A204.1 (cell line): ENCODE measurements at regions not wholly inside any gene's neighbourhood (a gene's known extent, or its start where the extent isn't known, plus 50 kb on each side); places are given as distances from the start of the nearest gene placed in this dataset.
"Not testable (repeated sequence)": the region's sequence is repeated elsewhere in the genome, so short reads cannot be mapped to it uniquely, and the experiment has no call there.

Experiments
- FAIRE-seq: peaks from 2 replicates; lab custom pipeline; 2012; peaks lifted over from hg19 to GRCh38; lab: Jason Lieb, UNC

DNA sequence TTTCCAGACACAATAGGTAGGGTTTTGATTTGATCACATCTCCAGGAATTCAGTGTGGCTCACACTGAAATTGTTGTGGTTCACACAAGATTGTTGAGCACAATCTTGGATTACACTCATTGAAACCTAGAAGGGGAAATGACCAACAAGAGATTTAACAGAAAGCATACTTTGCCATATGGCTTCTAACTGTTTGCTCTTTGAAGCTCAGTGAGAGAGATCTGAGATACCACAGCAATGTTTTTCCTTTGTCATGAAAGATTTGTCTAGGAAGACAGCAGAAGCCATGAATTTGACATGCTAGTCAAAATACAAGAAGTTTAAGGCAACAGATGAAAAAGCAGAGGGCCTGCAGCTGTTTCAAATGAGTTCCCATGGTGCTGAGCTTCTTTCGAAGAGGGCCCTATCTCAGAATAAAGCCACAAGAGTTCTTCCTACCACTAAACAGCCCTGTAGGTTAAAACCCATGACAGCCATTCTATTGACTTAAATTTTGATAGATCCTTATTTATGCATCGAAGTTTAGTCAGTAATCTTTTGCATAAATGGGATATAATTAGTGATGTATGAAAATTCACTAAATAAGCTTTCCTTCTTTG, 650.4 kb downstream of the LTN1 start:
- no peak for FAIRE-seq

DNA sequence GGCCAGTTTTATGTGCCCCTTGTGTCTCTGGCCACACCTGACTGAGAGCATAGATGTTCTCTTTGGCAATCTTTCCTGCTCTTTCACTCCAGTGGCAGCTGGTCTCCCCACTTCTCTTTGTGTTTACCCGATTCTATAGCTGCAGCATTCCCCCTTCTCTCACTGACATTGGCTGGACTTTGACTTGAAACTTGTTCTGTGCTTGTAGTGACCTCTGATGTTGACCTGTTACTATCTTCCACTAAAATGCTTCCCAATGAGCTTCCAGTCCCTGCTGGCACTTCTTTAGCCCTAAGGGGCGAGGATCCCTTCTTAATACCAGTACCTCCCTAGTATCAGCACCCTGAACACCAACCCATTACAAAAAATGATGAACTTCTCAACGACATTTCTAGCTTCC, 653.3 kb downstream of the LTN1 start:
- no peak for FAIRE-seq

DNA sequence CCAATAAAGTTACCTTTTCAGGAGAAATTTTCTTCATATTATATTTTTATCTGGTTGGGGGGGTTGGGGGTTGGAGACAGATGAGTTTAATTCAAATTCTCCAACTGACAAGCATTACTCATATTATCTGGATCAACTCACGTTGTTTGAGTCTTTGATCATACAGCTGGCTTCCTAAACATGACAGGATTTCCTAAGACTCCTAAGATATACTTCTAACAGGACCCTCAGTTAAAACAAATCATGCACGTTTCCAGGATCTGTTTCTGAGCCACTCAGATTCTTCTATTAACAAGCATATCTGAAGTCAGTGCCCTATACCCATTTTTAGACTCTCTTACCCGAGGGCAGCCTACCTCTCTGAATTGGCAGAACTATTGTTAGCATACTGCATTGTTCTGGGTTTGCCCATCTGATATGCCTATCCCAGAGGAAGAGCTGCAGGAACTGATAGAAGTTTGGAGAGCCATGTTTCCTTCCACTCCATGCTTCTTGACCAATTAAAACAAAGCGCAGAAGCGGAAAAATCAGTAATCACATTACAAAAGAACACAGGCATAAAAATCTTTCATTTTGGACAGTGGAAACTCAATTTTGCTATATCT, 653.9 kb downstream of the LTN1 start:
- no peak for FAIRE-seq

DNA sequence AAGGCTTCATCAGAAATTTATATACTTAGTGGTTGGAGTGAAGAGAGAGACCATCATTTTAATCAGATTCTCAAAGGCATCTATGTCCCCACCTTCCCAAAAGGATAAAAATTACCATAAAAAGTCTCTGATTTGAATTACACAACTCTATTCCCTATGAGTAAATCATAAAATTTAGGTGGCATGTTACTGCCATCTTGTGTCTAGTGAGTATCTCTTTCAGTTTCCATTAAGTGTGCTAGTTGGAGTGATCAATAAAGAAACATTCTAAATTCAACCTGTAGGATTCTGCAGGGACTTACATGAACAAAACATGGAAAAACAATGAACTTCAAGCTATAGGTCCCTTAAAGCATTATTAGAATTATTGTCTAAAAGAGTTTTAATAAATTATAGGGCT, 655.4 kb downstream of the LTN1 start:
- no peak for FAIRE-seq

DNA sequence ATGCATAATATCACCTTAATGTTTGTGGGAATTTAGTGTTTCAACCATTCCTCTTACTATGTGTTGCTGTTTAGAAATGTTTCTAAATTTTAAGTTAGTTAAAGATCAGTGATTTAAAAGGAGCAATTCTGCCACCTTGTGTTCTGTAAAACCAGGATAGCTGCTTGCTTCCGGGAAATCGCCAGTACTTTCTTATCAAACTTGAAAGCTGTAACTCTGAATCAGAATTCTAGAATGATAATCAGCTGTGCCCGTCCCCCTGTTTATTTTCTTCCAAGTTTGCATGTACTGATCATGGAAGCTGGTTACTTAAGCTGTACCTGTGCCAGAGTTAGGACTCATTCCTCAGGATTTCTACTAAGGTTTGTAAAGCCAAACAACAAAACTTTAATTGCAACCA, 656.4 kb downstream of the LTN1 start:
- peak; percentile 84 for FAIRE-seq

DNA sequence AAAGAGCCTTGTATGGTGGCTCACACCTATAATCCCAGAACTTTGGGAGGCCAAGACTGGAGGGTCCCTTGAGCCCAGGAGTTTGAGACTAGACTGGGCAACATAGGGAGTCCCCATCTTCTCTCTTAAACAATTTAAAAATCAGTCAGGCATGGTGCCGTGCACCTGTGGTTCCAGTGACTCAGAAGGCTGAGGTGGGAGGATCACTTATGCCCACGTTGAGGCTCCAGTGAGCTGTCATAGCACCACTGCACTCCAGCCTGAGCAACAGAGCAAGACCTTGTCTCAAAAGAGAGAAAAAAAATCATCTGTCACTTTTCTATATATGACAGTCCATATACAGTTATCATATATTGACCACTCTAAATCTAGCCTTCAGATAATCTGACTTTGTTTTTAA, 658.3 kb downstream of the LTN1 start:
- no peak for FAIRE-seq

DNA sequence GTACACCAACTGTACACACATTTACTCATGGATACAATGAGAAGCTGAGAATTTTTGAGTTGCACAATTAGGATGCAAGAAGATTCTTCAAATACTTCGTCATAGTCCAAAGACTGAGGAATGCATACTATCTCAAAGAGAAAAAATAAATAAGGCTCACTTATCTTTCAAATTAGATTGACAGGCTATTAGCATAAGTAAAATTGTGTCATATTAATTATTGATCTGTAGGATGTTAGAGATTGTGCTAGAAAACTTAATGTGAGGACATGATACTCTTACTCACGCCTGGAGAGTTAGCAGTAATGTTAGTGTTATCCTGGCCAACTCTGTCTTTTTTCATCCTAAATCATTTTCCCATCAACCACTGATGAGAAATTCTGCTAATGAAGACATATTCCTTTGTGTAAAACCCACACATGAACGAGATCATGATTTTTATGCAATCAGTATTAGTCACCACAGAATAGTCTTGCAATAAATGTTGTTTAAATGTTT, 659.0 kb downstream of the LTN1 start:
- FAIRE-seq, result no peak

DNA sequence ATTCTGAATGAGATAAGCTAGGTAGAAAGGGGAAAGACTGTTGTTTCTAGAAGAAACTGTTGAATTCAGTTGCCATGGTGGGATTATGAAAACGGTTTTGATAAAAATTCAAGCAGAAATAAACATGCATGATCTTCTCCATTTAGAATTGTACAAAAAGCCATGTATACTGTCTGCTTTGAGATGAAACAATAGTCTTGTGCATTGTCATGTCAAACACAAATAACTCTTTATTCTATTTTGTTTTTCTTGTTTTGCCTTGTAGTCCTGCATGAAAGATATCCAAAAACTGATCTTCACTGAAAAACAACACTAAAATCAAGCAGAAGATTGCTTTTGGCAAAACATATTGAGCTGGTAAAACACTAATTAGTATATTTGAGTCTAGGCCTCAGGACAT, 659.9 kb downstream of the LTN1 start:
- no peak for FAIRE-seq

DNA sequence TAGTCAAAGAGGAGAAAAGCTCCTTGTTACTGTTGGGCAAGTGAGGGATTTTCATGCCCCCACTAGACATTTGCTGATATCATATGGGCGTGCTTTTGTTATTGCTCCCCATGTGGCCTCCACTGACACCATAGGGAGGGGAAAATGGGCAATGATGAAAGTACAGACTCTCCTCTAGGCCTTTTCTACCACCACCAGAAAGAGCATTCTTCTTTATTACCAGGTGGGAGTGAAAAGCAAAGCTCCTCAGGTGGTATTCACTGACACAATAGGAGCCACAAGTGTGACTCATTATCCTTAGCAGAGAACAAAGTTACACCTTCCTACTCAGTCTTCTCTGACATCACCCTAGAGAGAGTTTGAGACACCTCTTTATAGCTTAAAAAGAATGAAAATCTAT, 667.1 kb downstream of the LTN1 start:
- FAIRE-seq, result no peak

DNA sequence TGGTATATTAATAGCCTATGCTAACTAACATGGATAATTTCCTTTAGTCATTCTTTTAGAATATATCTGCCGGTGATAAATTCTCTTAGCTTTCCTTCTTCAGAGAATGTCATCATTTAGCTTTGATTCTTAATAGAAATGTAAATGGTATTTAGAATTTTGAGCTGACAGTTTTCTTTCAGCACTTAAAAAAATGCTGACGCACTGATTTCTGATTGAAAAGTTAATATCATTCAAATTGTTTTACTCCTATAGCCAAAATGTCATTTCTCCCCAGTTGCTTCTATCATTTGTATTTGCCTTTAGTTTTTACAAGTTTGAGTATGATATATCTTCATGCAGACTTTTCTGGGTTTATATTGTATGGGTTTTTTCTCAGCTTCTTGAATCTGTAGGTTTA, 668.0 kb downstream of the LTN1 start:
- FAIRE-seq, result no peak

DNA sequence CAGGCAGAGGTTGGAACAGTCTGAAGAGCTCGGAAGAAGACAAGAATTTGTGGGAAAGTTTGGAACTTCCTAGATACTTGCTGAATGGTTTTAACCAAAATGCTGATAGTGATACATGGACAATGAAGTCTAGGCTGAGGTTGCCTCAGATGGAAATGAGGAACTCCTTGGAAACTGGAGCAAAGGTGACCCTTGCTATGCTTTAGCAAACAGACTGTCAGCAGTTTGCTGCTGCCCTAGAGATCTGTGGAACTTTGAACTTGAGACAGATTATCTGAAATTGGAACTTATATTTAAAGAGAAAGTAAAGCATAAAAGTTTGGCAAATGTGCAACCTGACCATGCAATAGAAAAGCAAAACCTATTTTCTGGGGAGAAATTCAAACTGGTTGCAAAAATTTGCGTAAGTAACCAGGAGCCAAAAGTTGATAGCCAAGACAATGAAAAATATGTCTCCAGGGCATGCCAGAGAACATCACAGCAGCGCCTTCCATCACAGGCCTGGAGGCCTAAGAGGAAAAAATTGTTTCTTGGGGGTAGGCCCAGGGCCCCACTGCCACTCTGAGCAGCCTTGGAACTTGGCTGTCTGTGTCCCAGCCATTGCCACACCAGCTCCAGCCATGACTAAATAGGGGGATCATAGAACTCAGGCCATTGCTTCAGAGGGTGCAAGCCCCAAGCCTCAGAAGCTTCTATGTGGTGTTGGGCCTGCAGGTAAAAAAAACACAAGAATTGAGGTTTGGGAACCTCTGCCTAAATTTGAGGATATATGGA, 675.3 kb downstream of the LTN1 start:
- FAIRE-seq, result no peak

DNA sequence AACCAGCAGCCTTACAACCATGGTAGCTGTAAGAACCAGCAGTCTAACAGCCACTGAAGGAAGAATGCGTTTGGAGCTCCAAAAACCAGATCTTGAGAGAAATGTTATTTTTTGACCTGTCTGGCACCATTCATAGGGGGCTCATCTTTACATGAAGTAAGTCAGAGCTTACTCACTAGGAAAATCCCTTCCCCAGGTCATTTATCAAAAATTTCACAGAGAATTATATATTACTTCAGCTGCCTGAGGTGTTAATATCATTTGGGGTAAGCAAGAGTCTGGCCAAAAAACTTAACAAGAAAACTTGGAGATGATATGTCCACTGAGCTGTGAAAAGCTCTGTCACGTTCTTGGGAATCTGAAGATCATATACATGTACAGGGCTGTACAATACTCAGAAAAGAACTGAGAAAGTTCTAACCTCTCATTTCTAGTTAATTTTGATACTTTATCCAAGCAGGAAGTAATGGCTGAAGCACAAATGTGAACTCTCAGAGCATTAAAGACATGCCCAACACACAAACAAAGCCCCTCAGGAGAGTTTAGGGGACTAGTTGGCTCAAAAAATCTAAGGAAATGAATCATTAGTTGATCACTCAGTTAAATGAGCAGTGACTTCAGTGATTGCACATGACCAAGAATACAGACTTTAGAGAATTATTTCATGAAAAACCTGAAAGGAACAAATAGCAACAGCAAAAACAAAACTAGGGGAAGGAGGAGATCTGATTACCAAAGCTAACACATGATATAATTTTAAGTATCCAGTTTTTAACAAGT, 681.1 kb downstream of the LTN1 start:
- FAIRE-seq, result no peak

DNA sequence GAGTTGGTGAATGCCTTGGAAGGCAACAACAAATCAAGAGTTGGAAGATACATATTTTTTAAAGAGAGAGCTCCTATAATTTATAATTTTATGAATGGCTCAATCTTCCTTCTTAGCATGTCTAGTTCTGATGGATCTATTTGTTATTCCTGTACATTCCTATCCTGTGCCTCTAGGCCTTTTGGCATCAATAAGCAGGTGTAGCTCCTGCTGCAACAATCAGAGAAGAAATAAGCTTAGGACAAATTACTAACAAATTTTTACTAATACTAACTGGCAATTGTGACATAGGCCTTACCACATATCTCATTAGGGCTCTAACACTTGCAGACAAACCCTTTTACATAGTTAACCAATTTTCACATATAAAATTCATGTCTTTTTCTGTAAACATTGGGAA, 682.0 kb downstream of the LTN1 start:
- FAIRE-seq, result no peak

DNA sequence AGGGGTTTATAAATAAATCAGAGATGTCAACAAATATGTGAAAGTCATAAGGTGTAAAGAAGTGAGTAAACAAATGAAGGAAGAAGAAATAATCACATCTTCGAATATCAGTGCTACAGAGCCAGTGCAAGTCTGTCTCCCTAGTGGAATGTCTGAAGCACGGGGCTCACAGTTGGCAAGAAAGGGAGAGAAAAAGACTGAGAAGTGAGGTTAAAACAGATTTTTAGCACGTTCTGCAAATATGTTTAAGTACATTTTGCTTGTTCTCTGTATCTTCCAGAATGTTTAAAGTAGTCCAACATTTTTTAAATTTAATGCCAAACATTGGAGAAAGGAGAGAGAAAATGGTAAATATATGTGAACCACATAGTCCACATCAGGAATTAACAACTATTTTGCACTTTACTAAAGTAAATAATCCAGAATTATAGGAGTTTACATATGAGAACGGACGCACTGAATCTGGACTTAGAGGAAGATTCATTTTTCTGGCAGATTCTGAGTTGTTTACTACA, 682.4 kb downstream of the LTN1 start:
- no peak for FAIRE-seq

DNA sequence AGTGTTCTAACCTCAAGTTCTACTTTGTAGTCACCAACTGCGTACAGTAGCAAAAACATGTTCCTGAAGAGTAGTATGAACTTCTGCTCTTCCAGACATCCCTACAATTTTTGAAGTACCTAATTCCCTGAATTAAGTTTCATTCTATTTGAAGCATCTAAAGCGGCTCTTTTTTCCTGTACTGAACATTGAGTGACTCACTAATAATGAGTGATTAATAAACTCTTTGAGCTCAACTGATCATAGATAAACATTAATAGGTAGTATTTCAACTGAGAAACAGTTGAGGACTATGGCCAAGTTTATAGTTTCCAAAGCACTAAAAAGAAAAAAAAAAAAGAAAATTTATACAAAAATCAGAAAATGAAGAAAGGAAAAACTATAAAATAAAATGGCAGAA, 683.1 kb downstream of the LTN1 start:
- FAIRE-seq, result peak; percentile 44

DNA sequence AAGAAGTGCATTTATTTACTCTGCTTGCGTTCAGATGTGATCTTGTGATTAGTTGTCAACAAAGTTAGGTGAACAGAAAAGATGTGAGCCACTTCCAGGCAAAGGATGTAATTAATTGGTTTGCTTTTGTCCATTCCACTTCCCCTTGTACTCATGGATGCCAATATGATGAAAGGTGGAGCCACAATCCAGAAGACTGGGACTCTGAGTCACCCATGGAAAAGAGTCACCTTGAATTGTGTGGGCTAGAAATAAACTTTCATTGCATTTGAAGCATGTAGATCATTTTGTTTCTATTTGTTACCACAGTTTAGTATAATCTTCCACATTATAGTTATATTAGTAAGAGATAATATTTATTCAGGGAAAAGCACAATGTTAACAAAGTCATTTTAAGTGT, 684.2 kb downstream of the LTN1 start:
- no peak for FAIRE-seq

DNA sequence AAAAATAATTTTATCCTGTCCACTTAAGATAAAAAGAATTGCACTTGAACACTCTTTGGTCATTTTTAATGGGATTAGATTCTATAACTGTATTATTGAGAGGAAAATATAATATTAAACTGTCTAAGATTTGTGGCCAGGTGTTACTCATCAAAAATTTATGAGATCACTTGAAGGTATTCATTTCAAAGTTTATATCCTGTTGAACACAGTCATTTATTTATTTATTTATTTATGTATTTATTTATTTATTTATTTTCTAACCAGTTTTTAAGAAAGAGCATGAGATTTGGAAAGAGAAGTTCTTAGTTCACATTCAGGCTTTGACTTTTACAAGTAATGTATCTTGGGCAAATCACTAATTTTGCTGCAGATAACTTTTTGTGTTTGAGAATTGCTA, 692.7 kb downstream of the LTN1 start:
- FAIRE-seq, result no peak

DNA sequence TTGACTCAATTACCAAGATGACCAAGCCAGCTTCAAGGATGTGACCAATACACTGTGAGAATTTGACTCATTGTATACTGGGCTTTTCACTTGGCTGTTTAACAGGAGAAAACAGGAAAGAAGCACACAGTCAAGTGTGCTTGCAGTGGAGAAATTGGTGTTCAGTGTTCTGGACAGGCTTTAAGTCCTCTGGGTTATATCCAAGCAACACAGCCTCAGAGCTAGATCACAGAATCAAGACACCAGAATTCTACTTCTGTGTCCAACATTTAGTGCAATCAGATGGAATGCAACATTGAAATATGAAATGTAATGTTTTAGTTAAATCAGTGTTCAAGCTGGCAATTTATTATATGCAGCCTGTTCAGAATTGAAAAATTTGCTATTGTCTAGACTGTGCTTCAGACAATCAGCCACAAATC, 694.4 kb downstream of the LTN1 start:
- FAIRE-seq, result no peak

DNA sequence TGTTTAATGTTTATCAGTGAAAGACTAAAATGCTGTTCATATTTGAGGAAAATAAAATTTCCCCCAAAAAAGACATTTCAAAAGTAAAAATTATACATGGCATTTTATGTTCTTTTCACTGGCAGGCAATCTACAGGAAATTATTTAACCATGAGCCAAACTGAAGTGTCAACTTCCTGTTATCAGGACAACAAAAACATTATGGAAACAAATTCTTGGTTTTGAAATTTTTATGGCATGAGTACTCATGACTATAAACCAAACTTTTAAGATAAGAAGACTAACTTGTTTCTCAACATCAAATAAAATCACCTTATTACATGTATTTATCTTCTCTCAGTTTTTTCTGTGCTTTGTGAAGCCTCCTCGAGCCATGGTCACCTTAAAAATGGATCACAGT, 698.6 kb downstream of the LTN1 start:
- no peak for FAIRE-seq

DNA sequence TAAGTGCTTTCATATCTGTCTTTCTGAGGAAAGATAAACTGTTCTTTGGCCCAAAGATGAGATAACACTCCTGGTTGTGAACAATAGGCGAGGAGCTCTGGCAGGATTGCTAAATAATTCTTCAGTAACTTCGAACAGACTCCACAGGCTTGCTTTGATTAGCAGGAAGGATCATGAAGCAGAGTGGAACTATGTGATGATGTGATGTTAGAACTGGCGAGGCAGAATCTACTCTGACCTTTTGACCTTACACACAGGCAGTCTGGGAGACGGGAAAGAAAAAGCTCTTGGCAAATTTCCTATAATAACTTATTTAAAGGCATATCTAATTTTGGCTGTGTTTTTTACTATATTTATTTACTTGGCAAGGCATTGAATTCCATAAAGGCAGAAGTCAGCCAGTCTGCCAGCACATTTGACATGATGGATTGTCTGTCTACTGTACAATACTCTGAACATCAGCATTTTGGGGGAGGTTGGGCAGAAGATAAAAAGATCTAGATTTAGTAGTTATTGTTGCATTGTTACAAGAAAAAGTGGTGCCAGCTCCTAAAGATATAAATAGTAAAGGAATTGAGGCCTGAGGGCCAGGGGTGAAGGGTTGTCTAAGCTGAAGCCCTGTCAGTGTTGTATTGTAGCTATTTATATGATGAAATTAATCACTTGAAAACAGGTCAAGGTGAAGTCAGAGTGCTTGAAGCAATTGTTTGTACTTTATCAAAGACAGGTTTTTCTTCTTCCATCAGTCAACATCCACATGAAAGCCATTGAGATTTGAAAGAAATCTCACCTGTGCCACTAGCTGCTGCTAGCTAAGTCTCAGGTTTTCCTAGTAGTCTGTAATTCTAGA, 708.8 kb downstream of the LTN1 start:
- no peak for FAIRE-seq

DNA sequence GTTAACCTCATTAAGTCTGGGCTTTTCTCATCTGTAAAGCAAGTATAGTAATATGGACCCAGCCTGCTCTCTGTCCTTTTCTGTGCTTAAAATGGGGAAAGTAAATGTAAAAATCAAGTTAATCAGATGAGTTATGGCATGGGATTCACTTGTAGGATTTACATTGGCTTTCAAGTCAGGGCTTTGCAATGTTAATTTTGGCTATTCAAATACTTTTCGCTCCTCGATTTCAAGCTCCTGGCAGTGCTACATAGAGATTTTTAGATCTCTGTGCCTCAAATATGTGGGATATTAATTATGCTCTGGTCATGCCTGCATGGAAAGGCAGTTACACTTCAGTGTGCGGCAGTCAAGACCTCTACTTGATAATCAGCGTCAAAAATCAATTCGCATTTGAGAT, 709.8 kb downstream of the LTN1 start:
- no peak for FAIRE-seq

DNA sequence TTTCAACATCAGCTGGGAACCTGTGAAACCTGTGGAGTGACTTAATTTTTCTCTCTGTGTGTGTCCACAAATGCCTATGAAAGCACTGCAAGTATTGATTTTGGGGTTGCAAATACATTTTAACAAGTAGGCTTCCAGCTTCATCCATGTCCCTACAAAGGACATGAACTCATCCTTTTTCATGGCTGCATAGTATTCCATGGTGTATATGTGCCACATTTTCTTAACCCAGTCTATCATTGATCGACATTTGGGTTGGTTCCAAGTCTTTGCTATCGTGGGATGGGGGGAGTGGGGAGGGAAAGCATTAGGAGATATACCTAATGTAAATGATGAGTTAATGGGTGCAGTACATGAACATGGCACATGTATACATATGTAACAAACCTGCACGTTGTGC, 711.3 kb downstream of the LTN1 start:
- not testable (repeated sequence) for FAIRE-seq
